Spleen (tissue), 11 donors: ENCODE measurements at regions not wholly inside any gene's neighbourhood (a gene's known extent, or its start where the extent isn't known, plus 50 kb on each side); places are given as distances from the start of the nearest gene placed in this dataset.

ENCODE experiments used
- DNase-seq: peaks from one replicate; pipeline ENCODE4 v3.0.0-alpha.2; 2020
- H3K27ac ChIP-seq, 8 donors: fragments of 200-600 bp; sonication (generic) in 7 of 8; 1 replicate in 4 of 8; 2 replicates in 4 of 8; pipeline versions ENCODE4 v1.5.0 to v1.8.0; 2016 to 2021; ENCODE audit warnings: inconsistent platforms in 4 of 8, mild to moderate bottlenecking in 4 of 8, moderate library complexity in 1 of 8
- H3K27me3 ChIP-seq, 7 donors: fragments of 200-600 bp; sonication (generic) in 6 of 7; replicated peaks in 1 of 7; 1 replicate in 4 of 7; 2 replicates in 3 of 7; pipeline versions ENCODE4 v1.5.0 to v1.8.0; 2016 to 2021; ENCODE audit warnings: inconsistent platforms in 3 of 7, mild to moderate bottlenecking in 1 of 7
- H3K36me3 ChIP-seq, 6 donors: fragments of 200-600 bp; sonication (generic) in 5 of 6; 1 replicate in 4 of 6; 2 replicates in 2 of 6; pipeline versions ENCODE4 v1.5.0 to v1.8.0; 2016 to 2021; ENCODE audit warnings: inconsistent platforms in 2 of 6
- H3K4me1 ChIP-seq, 6 donors: fragments of 200-600 bp; sonication (generic) in 5 of 6; 1 replicate in 3 of 6; 2 replicates in 3 of 6; pipeline versions ENCODE4 v1.5.0 to v1.8.0; 2016 to 2021; ENCODE audit warnings: inconsistent platforms in 3 of 6
- H3K4me3 ChIP-seq, 8 donors: fragments of 200-600 bp; sonication (generic) in 7 of 8; 1 replicate in 4 of 8; 2 replicates in 4 of 8; pipeline versions ENCODE4 v1.5.0 to v1.8.0; 2016 to 2021; ENCODE audit warnings: inconsistent platforms in 4 of 8, mild to moderate bottlenecking in 4 of 8, moderate library complexity in 2 of 8
- H3K9me3 ChIP-seq, 8 donors: fragments of 200-600 bp; sonication (generic) in 7 of 8; 1 replicate in 4 of 8; 2 replicates in 4 of 8; pipeline versions ENCODE4 v1.5.0 to v1.8.0; 2016 to 2021; ENCODE audit warnings: inconsistent platforms in 4 of 8
- POLR2A ChIP-seq, 3 donors: fragments of 450-650 bp; IDR thresholded peaks; one replicate each; pipeline ENCODE4 v1.5.1; 2017; ENCODE audit warnings: antibody characterized with exemption in 3 of 3, mild to moderate bottlenecking in 1 of 3
- POLR2AphosphoS5 ChIP-seq, 3 donors: sonication (generic); formaldehyde crosslinking; IDR thresholded peaks; one replicate each; pipeline ENCODE4 v1.5.1; 2017; ENCODE audit warnings: antibody characterized with exemption in 3 of 3
- WGBS, 5 donors: extraction: QIAGEN DNeasy Blood & Tissue Kit in 3 of 5; methylation state at CpG; one replicate each; pipeline versions ENCODE4 v1.1.5 to v1.1.7; 2013 to 2018; 5-methylcytosine and 5-hydroxymethylcytosine counted together
- intact Hi-C: fragments of 100-400 bp; cut with DNase I; formaldehyde crosslinking; loops from one replicate; pipeline ENCODE4 v1.15.0; 2023; ENCODE audit warnings: low total_unique reads
- TF ChIP-seq, protein P1 (sequence below), 11 experiments: fragments of 200-600 bp in 7 of 11; fragments of 450-650 bp in 4 of 11; sonication (generic) in 4 of 11; IDR thresholded peaks in 8 of 11; conservative IDR thresholded peaks in 3 of 11; 1 replicate in 7 of 11; 2 replicates in 4 of 11; pipeline versions ENCODE4 v1.4.0 to v1.8.0; 2016 to 2021; ENCODE audit warnings: antibody characterized with exemption in 11 of 11, inconsistent platforms in 4 of 11, mild to moderate bottlenecking in 1 of 11
- donor health status: healthy with polysubstance abuse.
- donor health status: DM: no; HTN: no; CAD: no; lungs with moderate emphysema.
- donor health status: DM: no; HTN: no; CAD: no.
- donor health status: Bipolar disorder and iron deficiency.
- donor health status: healthy.
- donor health status: DM: no; HTN: no; CAD: no.
- donor health status: DM: yes; HTN: yes; CAD: no.

GRCh38 chr2:136664713-136665405 is 100.5 kb upstream of the THSD7B start:
- Histone ChIP-seq H3K27ac (no peak overlapping the region), H3K27me3 (no peaks in the 10 kb centered on the region), H3K9me3 (no peaks in the 10 kb centered on the region), H3K4me3 (no peak overlapping the region), H3K4me1 (no peaks in the 10 kb centered on the region), H3K36me3 (no peaks in the 10 kb centered on the region)
- 78 to 85% (median 84%) methylated on average over 10 of the region's 10 CpGs for WGBS, 5 donors
- no peak for DNase-seq
- TF ChIP-seq, protein P1, sequence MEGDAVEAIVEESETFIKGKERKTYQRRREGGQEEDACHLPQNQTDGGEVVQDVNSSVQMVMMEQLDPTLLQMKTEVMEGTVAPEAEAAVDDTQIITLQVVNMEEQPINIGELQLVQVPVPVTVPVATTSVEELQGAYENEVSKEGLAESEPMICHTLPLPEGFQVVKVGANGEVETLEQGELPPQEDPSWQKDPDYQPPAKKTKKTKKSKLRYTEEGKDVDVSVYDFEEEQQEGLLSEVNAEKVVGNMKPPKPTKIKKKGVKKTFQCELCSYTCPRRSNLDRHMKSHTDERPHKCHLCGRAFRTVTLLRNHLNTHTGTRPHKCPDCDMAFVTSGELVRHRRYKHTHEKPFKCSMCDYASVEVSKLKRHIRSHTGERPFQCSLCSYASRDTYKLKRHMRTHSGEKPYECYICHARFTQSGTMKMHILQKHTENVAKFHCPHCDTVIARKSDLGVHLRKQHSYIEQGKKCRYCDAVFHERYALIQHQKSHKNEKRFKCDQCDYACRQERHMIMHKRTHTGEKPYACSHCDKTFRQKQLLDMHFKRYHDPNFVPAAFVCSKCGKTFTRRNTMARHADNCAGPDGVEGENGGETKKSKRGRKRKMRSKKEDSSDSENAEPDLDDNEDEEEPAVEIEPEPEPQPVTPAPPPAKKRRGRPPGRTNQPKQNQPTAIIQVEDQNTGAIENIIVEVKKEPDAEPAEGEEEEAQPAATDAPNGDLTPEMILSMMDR (IDR thresholded peaks at IDR 0.05 in 8 of 11, conservative IDR thresholded peaks at IDR 0.05 in 3 of 11): no peak
- TF ChIP-seq POLR2AphosphoS5 (IDR thresholded peaks at IDR 0.05) (no peak), POLR2A (IDR thresholded peaks at IDR 0.05) (no peak)
- intact Hi-C loops: no loop called here

GRCh38 chr2:136658201-136658600 is 107.1 kb upstream of the THSD7B start:
- intact Hi-C loops: no loop called here
- 91 to 97% (median 95%) methylated on average over 1 of the region's 1 CpG for WGBS, 5 donors
- H3K27ac ChIP-seq: no peak overlapping the region
- H3K4me1 ChIP-seq: no peaks in the 10 kb centered on the region
- no peaks in the 10 kb centered on the region for H3K27me3 ChIP-seq
- no peak overlapping the region for H3K4me3 ChIP-seq
- no peaks in the 10 kb centered on the region for H3K9me3 ChIP-seq
- no peaks in the 10 kb centered on the region for H3K36me3 ChIP-seq
- no peak for DNase-seq
- TF ChIP-seq POLR2A (IDR thresholded peaks at IDR 0.05) (no peak), POLR2AphosphoS5 (IDR thresholded peaks at IDR 0.05) (no peak)
- TF ChIP-seq, protein P1 (IDR thresholded peaks at IDR 0.05 in 8 of 11, conservative IDR thresholded peaks at IDR 0.05 in 3 of 11): no peak

DNA sequence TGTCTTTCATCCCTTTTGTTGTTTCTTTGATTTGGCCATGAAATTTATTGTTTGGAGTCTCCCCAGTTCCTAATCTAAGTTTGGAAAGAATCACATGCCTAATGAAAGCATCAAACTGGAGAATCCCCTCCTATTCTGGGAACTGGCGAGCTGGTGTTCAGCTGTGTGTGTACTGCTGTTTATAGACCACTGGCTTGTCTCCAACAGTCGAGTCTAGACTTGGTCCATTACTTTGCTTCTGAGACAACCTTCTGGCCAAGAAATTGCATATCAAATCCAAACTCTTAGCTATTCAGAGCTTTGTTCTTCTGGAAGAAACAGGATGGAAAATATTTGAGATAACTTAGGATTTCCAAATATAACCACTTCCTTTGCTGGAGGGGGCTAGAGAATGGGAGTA is 111.5 kb upstream of the THSD7B start:
- H3K4me3 ChIP-seq: no peak overlapping the region
- no peaks in the 10 kb centered on the region for H3K4me1 ChIP-seq
- H3K27me3 ChIP-seq: no peaks in the 10 kb centered on the region
- no peak overlapping the region for H3K27ac ChIP-seq
- TF ChIP-seq POLR2A (IDR thresholded peaks at IDR 0.05) (no peak), POLR2AphosphoS5 (IDR thresholded peaks at IDR 0.05) (no peak)
- TF ChIP-seq, protein P1 (IDR thresholded peaks at IDR 0.05 in 8 of 11, conservative IDR thresholded peaks at IDR 0.05 in 3 of 11): no peak
- intact Hi-C loops: no loop called here
- H3K9me3 ChIP-seq: no peaks in the 10 kb centered on the region
- no peaks in the 10 kb centered on the region for H3K36me3 ChIP-seq
- no peak for DNase-seq
- 43 to 68% (median 56%) methylated on average over 2 of the region's 2 CpGs for WGBS, 5 donors

DNA sequence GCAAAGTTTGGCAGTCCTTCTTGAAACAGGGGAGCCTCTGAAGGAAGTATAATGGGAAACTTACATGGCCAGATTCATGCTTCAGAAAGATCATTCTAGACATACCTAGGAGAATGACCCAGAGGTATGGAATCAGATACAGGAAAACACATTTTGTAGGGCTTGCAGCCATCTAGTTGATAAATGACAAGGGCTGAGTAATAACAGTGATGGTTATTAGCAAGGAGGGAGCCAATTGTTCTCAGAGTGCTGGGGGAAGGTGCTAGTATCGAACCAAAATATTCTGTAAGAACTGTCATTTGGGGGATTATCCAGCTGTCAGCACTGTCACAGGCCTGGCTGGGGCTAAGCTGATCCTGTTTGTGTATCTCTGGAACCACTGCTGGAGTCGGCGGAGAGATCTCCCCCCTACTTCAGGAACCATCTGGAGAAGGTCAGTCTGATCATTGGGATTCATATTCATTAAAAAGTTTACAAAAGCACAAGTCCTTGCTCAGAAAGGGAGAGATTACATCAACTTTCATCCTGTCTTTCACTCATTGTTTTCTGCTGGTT is 113.8 kb upstream of the THSD7B start:
- 76 to 87% (median 81%) methylated on average over 3 of the region's 3 CpGs for WGBS, 5 donors
- no peak overlapping the region for H3K27ac ChIP-seq
- no peak overlapping the region for H3K4me3 ChIP-seq
- no peaks in the 10 kb centered on the region for H3K4me1 ChIP-seq
- H3K9me3 ChIP-seq: no peaks in the 10 kb centered on the region
- intact Hi-C loops: no loop called here
- no peaks in the 10 kb centered on the region for H3K36me3 ChIP-seq
- DNase-seq: no peak
- no peaks in the 10 kb centered on the region for H3K27me3 ChIP-seq
- TF ChIP-seq POLR2A (IDR thresholded peaks at IDR 0.05): no peak
- TF ChIP-seq POLR2AphosphoS5 (IDR thresholded peaks at IDR 0.05): no peak
- TF ChIP-seq, protein P1 (IDR thresholded peaks at IDR 0.05 in 8 of 11, conservative IDR thresholded peaks at IDR 0.05 in 3 of 11): no peak
